IMR-90 (cell line): ENCODE measurements at regions not wholly inside any gene's neighbourhood (a gene's known extent, or its start where the extent isn't known, plus 50 kb on each side); places are given as distances from the start of the nearest gene placed in this dataset.

ENCODE experiments used
- ATAC-seq: fragments of 200-7000 bp; cut with Tn5 transposase; 2 replicates; pipeline ENCODE4 v1.9.1; 2020; ENCODE audit warnings: low read depth, mild to moderate bottlenecking, moderate library complexity
- BruUV-seq: library from RNA; stranded (reverse); fragments of 400-500 nt; replicated peaks from 2 replicates; lab custom pipeline; 2021; lab: Mats Ljungman, UMichigan
- CTCF ChIA-PET: fragments of 300-600 bp; formaldehyde crosslinking; extraction: SDS; loops from one replicate; lab custom pipeline; 2021; ENCODE audit warnings: antibody characterized with exemption; lab: Yijun Ruan, JAX
- POLR2A ChIA-PET: fragments of 300-600 bp; sonication (Branson Sonifier 250); formaldehyde crosslinking; loops from one replicate; lab custom pipeline; 2022; ENCODE audit warnings: antibody characterized with exemption; ENCODE audit not compliant: unreplicated experiment; lab: Charles Lee
- DNase-seq: peaks from one replicate; pipeline ENCODE4 v3.0.0; 2013
- H2AFZ ChIP-seq: replicated peaks from 2 replicates; pipeline ENCODE3; 2013; ENCODE audit warnings: low read length, mild to moderate bottlenecking; ENCODE audit not compliant: poor library complexity
- H2AK5ac ChIP-seq: 2 replicates; pipeline ENCODE4 v1.6.1; 2013; ENCODE audit warnings: low read depth, low read length, inconsistent platforms
- H2AK9ac ChIP-seq: replicated peaks from 2 replicates; pipeline ENCODE3; 2013; ENCODE audit warnings: mild to moderate bottlenecking, low read depth, low read length, moderate library complexity; ENCODE audit not compliant: poor library complexity
- H2BK120ac ChIP-seq: 2 replicates; pipeline ENCODE4 v1.6.1; 2013; ENCODE audit warnings: low read depth, low read length, inconsistent platforms
- H2BK15ac ChIP-seq: 3 replicates; pipeline ENCODE4 v1.6.1; 2013; ENCODE audit warnings: low read depth, low read length, inconsistent platforms
- H2BK20ac ChIP-seq: 2 replicates; pipeline ENCODE4 v1.6.1; 2013; ENCODE audit warnings: low read depth, mild to moderate bottlenecking, inconsistent platforms, low read length, moderate library complexity
- H2BK5ac ChIP-seq: 2 replicates; pipeline ENCODE4 v1.6.1; 2013; ENCODE audit warnings: mild to moderate bottlenecking, low read depth, low read length, inconsistent platforms; ENCODE audit not compliant: poor library complexity, severe bottlenecking
- H3K14ac ChIP-seq: replicated peaks from 2 replicates; pipeline ENCODE4 v1.6.1; 2013; ENCODE audit warnings: low read depth, low read length, inconsistent platforms
- H3K18ac ChIP-seq: 2 replicates; pipeline ENCODE4 v1.6.1; 2013; ENCODE audit warnings: low read depth, low read length, control low read depth
- H3K23ac ChIP-seq: 2 replicates; pipeline ENCODE4 v1.6.1; 2013; ENCODE audit warnings: low read depth, low read length, inconsistent platforms
- H3K27ac ChIP-seq: 2 replicates; pipeline ENCODE4 v1.5.1; 2013; ENCODE audit warnings: mild to moderate bottlenecking, control low read depth, low read length; ENCODE audit not compliant: insufficient read depth
- H3K27me3 ChIP-seq: 2 replicates; pipeline ENCODE4 v1.6.1; 2013; ENCODE audit warnings: low read length; ENCODE audit not compliant: control insufficient read depth, insufficient read depth
- H3K36me3 ChIP-seq: 2 replicates; pipeline ENCODE4 v1.6.1; 2013; ENCODE audit warnings: low read length, mixed read lengths; ENCODE audit not compliant: control insufficient read depth, insufficient read depth
- H3K4ac ChIP-seq: 2 replicates; pipeline ENCODE4 v1.6.1; 2013; ENCODE audit warnings: low read depth, low read length, inconsistent platforms
- H3K4me1 ChIP-seq: 2 replicates; pipeline ENCODE4 v1.6.1; 2013; ENCODE audit warnings: low read length, mixed read lengths; ENCODE audit not compliant: control insufficient read depth, insufficient read depth
- H3K4me2 ChIP-seq: 2 replicates; pipeline ENCODE4 v1.6.1; 2013; ENCODE audit warnings: low read depth, mild to moderate bottlenecking, control low read depth, low read length, moderate library complexity
- H3K4me3 ChIP-seq: 2 replicates; pipeline ENCODE4 v1.5.1; 2013; ENCODE audit warnings: low read depth, mild to moderate bottlenecking, control low read depth, low read length, moderate library complexity; ENCODE audit not compliant: insufficient read depth
- H3K56ac ChIP-seq: 2 replicates; pipeline ENCODE4 v1.6.1; 2013; ENCODE audit warnings: low read length, inconsistent platforms; ENCODE audit not compliant: insufficient read depth; ENCODE audit errors: extremely low read depth
- H3K79me1 ChIP-seq, 2 experiments: 2 replicates each; pipeline ENCODE4 v1.6.1; 2013; ENCODE audit warnings: low read length in 2 of 2, inconsistent platforms in 1 of 2, low read depth in 1 of 2
- H3K9ac ChIP-seq: 2 replicates; pipeline ENCODE4 v1.6.1; 2013; ENCODE audit warnings: low read depth, low read length, control low read depth
- H3K9me1 ChIP-seq: 2 replicates; pipeline ENCODE4 v1.6.1; 2013; ENCODE audit warnings: low read length, inconsistent platforms; ENCODE audit not compliant: insufficient read depth
- H3K9me3 ChIP-seq: 2 replicates; pipeline ENCODE4 v1.6.1; 2013; ENCODE audit warnings: low read length; ENCODE audit not compliant: control insufficient read depth, insufficient read depth
- H4K20me1 ChIP-seq: 2 replicates; pipeline ENCODE4 v1.6.1; 2013; ENCODE audit warnings: low read length, inconsistent platforms; ENCODE audit not compliant: insufficient read depth
- H4K5ac ChIP-seq: 2 replicates; pipeline ENCODE4 v1.6.1; 2013; ENCODE audit warnings: mild to moderate bottlenecking, low read depth, low read length, control low read depth
- H4K8ac ChIP-seq, 2 experiments: 2 replicates each; pipeline ENCODE4 v1.6.1; 2013; ENCODE audit warnings: low read depth in 2 of 2, low read length in 2 of 2, control low read depth in 1 of 2, inconsistent platforms in 1 of 2
- H4K91ac ChIP-seq: 2 replicates; pipeline ENCODE4 v1.6.1; 2013; ENCODE audit warnings: low read depth, low read length, inconsistent platforms; ENCODE audit not compliant: insufficient read depth
- CEBPB ChIP-seq: IDR thresholded peaks from 2 replicates; pipeline ENCODE4 v1.6.1; 2012; ENCODE audit warnings: low read depth, low read length, improper control_type of control experiment
- FOS ChIP-seq: fragments of 150-350 bp; IDR thresholded peaks from 2 replicates; pipeline ENCODE4 v1.6.1; 2016; ENCODE audit warnings: low read depth, low read length
- MAFK ChIP-seq: IDR thresholded peaks from 2 replicates; pipeline ENCODE4 v1.6.1; 2012; ENCODE audit warnings: low read depth, low read length, improper control_type of control experiment
- MAZ ChIP-seq: IDR thresholded peaks from 2 replicates; pipeline ENCODE4 v1.6.1; 2012; ENCODE audit warnings: low read depth, mild to moderate bottlenecking, low read length, improper control_type of control experiment, moderate library complexity, borderline replicate concordance
- MXI1 ChIP-seq: IDR thresholded peaks from 2 replicates; pipeline ENCODE4 v1.6.1; 2012; ENCODE audit warnings: low read depth, mild to moderate bottlenecking, low read length, moderate library complexity, borderline replicate concordance
- NFE2L2 ChIP-seq: fragments of 150-350 bp; IDR thresholded peaks from 2 replicates; pipeline ENCODE4 v1.6.1; 2016; ENCODE audit warnings: low read depth, mild to moderate bottlenecking, low read length
- POLR2A ChIP-seq: IDR thresholded peaks from 2 replicates; pipeline ENCODE4 v1.6.1; 2012; ENCODE audit warnings: mild to moderate bottlenecking, low read depth, low read length
- RAD21 ChIP-seq: IDR thresholded peaks from 2 replicates; pipeline ENCODE4 v1.6.1; 2012; ENCODE audit warnings: low read length, improper control_type of control experiment
- RCOR1 ChIP-seq: IDR thresholded peaks from 2 replicates; pipeline ENCODE4 v1.6.1; 2012; ENCODE audit warnings: mild to moderate bottlenecking, low read length, improper control_type of control experiment; ENCODE audit not compliant: insufficient replicate concordance
- RFX5 ChIP-seq: IDR thresholded peaks from 2 replicates; pipeline ENCODE4 v1.8.0; 2012; ENCODE audit warnings: low read depth, mild to moderate bottlenecking, low read length, moderate library complexity
- WGBS, 2 experiments: methylation state at CpG; one replicate each; pipeline versions ENCODE4 v1.1.5 to v1.1.7; 2013; ENCODE audit warnings: missing lambda C conversion rate in 2 of 2; ENCODE audit not compliant: insufficient read length in 1 of 2; ENCODE audit errors: extremely low coverage in 2 of 2; 5-methylcytosine and 5-hydroxymethylcytosine counted together
- dilution Hi-C: fragments of 300-500 bp; cut with HindIII; formaldehyde crosslinking; loops from one replicate; pipeline ENCODE4 v1.14.3; 2018; ENCODE audit warnings: low sequenced_read_pairs; ENCODE audit not compliant: unreplicated experiment
- in situ Hi-C: fragments of 300-500 bp; cut with MboI; formaldehyde crosslinking; loops from 3 replicates; pipeline ENCODE4 v1.14.3; 2019; ENCODE audit warnings: low sequenced_read_pairs, inconsistent platforms, mixed read lengths
- intact Hi-C: fragments of 100-400 bp; cut with micrococcal nuclease; formaldehyde crosslinking; loops from 2 replicates; pipeline ENCODE4 v1.10.0; 2022
- TF ChIP-seq, protein P1 (sequence below): conservative IDR thresholded peaks from 2 replicates; pipeline ENCODE4 v1.5.1; 2012; ENCODE audit warnings: mild to moderate bottlenecking, low read depth, low read length, improper control_type of control experiment

GRCh38 chr18:67305466-67305865 lies 211.1 kb downstream of the DSEL start:
- H2BK15ac ChIP-seq, result no peak overlapping the region
- dilution Hi-C loops, result no loop called here
- no peak overlapping the region for H2BK120ac ChIP-seq
- H3K9ac ChIP-seq, result no peak overlapping the region
- in situ Hi-C loops, result no loop called here
- H2AK5ac ChIP-seq, result no peak overlapping the region
- no peak overlapping the region for H3K56ac ChIP-seq
- no peaks in the 10 kb centered on the region for H3K79me1 ChIP-seq
- TF ChIP-seq, protein P1, sequence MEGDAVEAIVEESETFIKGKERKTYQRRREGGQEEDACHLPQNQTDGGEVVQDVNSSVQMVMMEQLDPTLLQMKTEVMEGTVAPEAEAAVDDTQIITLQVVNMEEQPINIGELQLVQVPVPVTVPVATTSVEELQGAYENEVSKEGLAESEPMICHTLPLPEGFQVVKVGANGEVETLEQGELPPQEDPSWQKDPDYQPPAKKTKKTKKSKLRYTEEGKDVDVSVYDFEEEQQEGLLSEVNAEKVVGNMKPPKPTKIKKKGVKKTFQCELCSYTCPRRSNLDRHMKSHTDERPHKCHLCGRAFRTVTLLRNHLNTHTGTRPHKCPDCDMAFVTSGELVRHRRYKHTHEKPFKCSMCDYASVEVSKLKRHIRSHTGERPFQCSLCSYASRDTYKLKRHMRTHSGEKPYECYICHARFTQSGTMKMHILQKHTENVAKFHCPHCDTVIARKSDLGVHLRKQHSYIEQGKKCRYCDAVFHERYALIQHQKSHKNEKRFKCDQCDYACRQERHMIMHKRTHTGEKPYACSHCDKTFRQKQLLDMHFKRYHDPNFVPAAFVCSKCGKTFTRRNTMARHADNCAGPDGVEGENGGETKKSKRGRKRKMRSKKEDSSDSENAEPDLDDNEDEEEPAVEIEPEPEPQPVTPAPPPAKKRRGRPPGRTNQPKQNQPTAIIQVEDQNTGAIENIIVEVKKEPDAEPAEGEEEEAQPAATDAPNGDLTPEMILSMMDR, result no peak
- no peak for TF ChIP-seq MAFK
- no peak for TF ChIP-seq MXI1
- TF ChIP-seq NFE2L2, result no peak
- TF ChIP-seq CEBPB, result no peak
- no peak for TF ChIP-seq RAD21
- no peak for TF ChIP-seq RCOR1
- no peak for TF ChIP-seq RFX5
- TF ChIP-seq POLR2A, result no peak
- no peak for TF ChIP-seq FOS
- TF ChIP-seq MAZ, result no peak
- H3K36me3 ChIP-seq, result no peaks in the 10 kb centered on the region
- no peak overlapping the region for H3K23ac ChIP-seq
- POLR2A ChIA-PET, result no interaction called here
- no peaks in the 10 kb centered on the region for H3K9me1 ChIP-seq
- H2AFZ ChIP-seq, result no peak overlapping the region
- CTCF ChIA-PET, result no interaction called here
- no peak overlapping the region for H2BK5ac ChIP-seq
- no peak overlapping the region for H2BK20ac ChIP-seq
- intact Hi-C loops, result no loop called here
- WGBS, 2 experiments, result no CpG with 5 or more reads among the region's 3 CpGs
- no peak overlapping the region for H4K5ac ChIP-seq
- no peak overlapping the region for H3K4me2 ChIP-seq
- no peak overlapping the region for H4K8ac ChIP-seq
- no peaks in the 10 kb centered on the region; the same call in 1 of the 2 replicates for H3K9me3 ChIP-seq
- no peak overlapping the region for H4K91ac ChIP-seq
- BruUV-seq, result no TSS peak
- H3K4me3 ChIP-seq, result no peak overlapping the region
- H4K20me1 ChIP-seq, result no peaks in the 10 kb centered on the region
- ATAC-seq (no peak), DNase-seq (no peak)
- H3K27me3 ChIP-seq, result no peaks in the 10 kb centered on the region
- H3K4ac ChIP-seq, result no peak overlapping the region
- H3K14ac ChIP-seq, result no peak overlapping the region
- H3K4me1 ChIP-seq, result peaks cover 4% of the 10 kb centered on the region
- no peak overlapping the region for H2AK9ac ChIP-seq
- H3K18ac ChIP-seq, result no peak overlapping the region
- no peak overlapping the region for H3K27ac ChIP-seq
